ENCODE measurements at regions not wholly inside any gene's neighbourhood (a gene's known extent, or its start where the extent isn't known, plus 50 kb on each side); places are given as distances from the start of the nearest gene placed in this dataset.

DNA sequence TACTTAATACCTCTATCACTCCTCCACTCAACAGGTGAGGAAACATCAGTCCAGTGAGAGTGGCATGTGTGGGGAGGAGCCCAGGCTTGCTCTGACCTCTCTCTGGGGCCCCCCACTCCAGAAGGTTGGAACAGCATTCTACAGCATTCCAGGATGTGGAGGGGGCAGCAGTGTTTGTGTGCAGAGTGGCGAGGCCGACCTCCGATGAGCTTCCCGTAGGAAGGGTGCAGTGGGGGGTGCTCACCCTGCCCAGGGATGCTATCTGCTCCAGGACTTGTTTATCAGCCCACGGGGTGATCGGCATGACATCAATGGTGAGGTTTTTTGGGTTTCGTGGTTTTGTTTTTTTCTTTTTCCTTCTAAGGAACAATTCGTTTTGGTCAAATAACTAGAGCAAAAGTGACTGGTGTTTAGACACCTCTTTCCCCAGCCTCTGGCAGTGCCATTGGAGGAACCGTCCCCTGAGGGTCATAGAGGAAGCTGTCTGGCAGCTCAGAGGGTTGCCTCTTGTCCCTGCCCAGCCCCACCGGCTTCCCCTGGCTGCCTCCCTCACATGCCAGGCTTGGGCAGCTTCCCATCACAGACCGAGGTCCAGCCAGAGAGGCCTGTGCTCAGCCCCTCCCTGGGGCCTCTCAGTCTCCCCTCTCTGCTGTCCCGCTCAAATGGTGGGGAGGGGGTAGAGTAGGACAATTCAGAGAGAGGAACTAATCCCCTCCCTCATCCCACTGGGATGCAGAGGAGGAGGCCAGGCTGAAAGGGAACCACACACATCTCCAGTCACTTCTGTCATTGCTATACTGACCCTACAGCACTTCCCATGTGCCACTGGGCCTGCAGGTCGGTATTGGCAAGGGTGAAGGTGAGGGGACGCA, 96.5 kb downstream of the ZFP36L2 start:
- ChIA-PET CTCF (no interaction called here), POLR2A (ENCODE audit: low non-redundant PET) (no interaction called here)
- no TSS peak for BruUV-seq (replicated peaks)
- Histone ChIP-seq H3K4me3 (ENCODE audit: low read depth, low read length, poor library complexity, severe bottlenecking) (no peak overlapping the region), H3K27me3 (replicated peaks; ENCODE audit: insufficient read depth, low read depth, low read length, poor library complexity) (no peaks in the 10 kb centered on the region), H3K27ac (ENCODE audit: low read depth, low read length, poor library complexity, severe bottlenecking) (no peak overlapping the region), H3K36me3 (ENCODE audit: insufficient read depth, low read length, poor library complexity, severe bottlenecking) (no peaks in the 10 kb centered on the region), H3K4me1 (ENCODE audit: insufficient read depth, low read length, poor library complexity, severe bottlenecking) (no peaks in the 10 kb centered on the region), H3K9me3 (ENCODE audit: low read depth, low read length, poor library complexity, severe bottlenecking) (no peaks in the 10 kb centered on the region)
- intact Hi-C loops (cut with micrococcal nuclease; ENCODE audit: unreplicated experiment): loop anchor here (10.0 kb wide), 1 partner anchor 155 kb away; no protein-coding TSS in a partner anchor
- TF ChIP-seq, protein P1, sequence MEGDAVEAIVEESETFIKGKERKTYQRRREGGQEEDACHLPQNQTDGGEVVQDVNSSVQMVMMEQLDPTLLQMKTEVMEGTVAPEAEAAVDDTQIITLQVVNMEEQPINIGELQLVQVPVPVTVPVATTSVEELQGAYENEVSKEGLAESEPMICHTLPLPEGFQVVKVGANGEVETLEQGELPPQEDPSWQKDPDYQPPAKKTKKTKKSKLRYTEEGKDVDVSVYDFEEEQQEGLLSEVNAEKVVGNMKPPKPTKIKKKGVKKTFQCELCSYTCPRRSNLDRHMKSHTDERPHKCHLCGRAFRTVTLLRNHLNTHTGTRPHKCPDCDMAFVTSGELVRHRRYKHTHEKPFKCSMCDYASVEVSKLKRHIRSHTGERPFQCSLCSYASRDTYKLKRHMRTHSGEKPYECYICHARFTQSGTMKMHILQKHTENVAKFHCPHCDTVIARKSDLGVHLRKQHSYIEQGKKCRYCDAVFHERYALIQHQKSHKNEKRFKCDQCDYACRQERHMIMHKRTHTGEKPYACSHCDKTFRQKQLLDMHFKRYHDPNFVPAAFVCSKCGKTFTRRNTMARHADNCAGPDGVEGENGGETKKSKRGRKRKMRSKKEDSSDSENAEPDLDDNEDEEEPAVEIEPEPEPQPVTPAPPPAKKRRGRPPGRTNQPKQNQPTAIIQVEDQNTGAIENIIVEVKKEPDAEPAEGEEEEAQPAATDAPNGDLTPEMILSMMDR (conservative IDR thresholded peaks at IDR 0.05; ENCODE audit: low read depth, low read length): no peak
- no peak for TF ChIP-seq EZH2 (IDR thresholded peaks at IDR 0.05; ENCODE audit: borderline replicate concordance, low read depth, low read length, poor library complexity, severe bottlenecking)
- no peak for DNase-seq (ENCODE audit: low spot score)

DNA sequence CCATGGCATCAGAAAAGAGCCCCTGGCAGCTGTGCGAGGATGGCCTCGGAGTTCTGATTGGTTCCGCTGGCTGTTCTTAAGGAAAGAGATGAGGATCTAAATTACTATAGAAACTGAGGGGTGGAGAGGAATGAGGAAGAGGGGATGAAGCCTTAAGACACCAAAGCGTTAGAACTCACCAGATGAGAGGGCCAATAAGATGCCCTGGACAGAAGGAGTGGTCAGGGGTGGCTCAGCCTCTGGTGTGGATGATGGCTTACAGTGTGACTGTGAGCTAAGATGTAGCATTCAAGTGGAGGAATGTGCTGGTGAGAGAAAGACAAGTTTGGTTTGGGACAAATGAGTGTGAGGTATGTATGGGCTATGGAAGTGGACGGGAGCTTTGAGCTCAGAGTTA, 97.8 kb downstream of the ZFP36L2 start:
- H3K4me3 ChIP-seq (ENCODE audit: low read depth, low read length, poor library complexity, severe bottlenecking): no peak overlapping the region
- TF ChIP-seq, protein P1 (conservative IDR thresholded peaks at IDR 0.05; ENCODE audit: low read depth, low read length): no peak
- TF ChIP-seq EZH2 (IDR thresholded peaks at IDR 0.05; ENCODE audit: borderline replicate concordance, low read depth, low read length, poor library complexity, severe bottlenecking): no peak
- BruUV-seq (replicated peaks): no TSS peak
- intact Hi-C loops (cut with micrococcal nuclease; ENCODE audit: unreplicated experiment): loop anchor here (10.0 kb wide), 1 partner anchor 154 kb away; no protein-coding TSS in a partner anchor
- H3K36me3 ChIP-seq (ENCODE audit: insufficient read depth, low read length, poor library complexity, severe bottlenecking): no peaks in the 10 kb centered on the region
- H3K27ac ChIP-seq (ENCODE audit: low read depth, low read length, poor library complexity, severe bottlenecking): no peak overlapping the region
- H3K9me3 ChIP-seq (ENCODE audit: low read depth, low read length, poor library complexity, severe bottlenecking): no peaks in the 10 kb centered on the region
- H3K27me3 ChIP-seq (replicated peaks; ENCODE audit: insufficient read depth, low read depth, low read length, poor library complexity): no peaks in the 10 kb centered on the region
- CTCF ChIA-PET: no interaction called here
- no peak for DNase-seq (ENCODE audit: low spot score)
- H3K4me1 ChIP-seq (ENCODE audit: insufficient read depth, low read length, poor library complexity, severe bottlenecking): no peaks in the 10 kb centered on the region
- POLR2A ChIA-PET (ENCODE audit: low non-redundant PET): no interaction called here

DNA sequence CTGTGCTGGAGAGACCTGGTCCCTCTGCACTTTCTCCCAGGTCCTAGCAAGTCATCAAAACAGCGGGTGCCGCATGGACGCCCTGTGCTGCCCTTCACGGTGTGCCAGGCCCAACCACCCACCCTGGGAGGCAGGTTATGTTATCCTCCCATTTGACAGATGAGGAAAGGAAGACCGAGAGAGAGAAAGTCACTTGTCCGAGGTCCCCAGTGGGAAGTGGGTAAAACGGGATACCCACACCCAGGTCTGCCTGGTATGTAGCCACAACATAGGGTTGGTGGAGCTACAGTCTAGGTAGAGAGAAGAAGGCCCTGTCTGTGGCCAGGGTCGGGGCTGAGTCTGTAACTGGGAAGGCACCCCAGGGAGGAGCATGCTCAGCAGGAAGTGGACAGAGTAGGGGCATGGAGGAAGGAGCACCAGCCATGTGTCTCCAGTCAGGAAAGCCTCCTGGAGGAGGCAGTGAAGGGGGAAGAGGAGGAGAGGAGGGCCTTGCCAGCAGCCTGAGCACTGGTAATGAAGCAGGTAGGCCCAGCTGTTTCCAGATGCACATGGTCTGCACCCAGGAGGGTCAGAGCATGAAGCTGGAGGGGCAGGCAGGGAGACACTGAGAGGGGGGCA, 98.4 kb downstream of the ZFP36L2 start:
- no peaks in the 10 kb centered on the region for H3K4me1 ChIP-seq (ENCODE audit: insufficient read depth, low read length, poor library complexity, severe bottlenecking)
- H3K4me3 ChIP-seq (ENCODE audit: low read depth, low read length, poor library complexity, severe bottlenecking): no peak overlapping the region
- CTCF ChIA-PET: no interaction called here
- H3K36me3 ChIP-seq (ENCODE audit: insufficient read depth, low read length, poor library complexity, severe bottlenecking): no peaks in the 10 kb centered on the region
- DNase-seq (ENCODE audit: low spot score): no peak
- no TSS peak for BruUV-seq (replicated peaks)
- intact Hi-C loops (cut with micrococcal nuclease; ENCODE audit: unreplicated experiment): loop anchor here (1.0 to 10.0 kb wide), 3 partner anchors 101 to 356 kb away; no protein-coding TSS in a partner anchor
- H3K9me3 ChIP-seq (ENCODE audit: low read depth, low read length, poor library complexity, severe bottlenecking): no peaks in the 10 kb centered on the region
- POLR2A ChIA-PET (ENCODE audit: low non-redundant PET): no interaction called here
- no peak for TF ChIP-seq EZH2 (IDR thresholded peaks at IDR 0.05; ENCODE audit: borderline replicate concordance, low read depth, low read length, poor library complexity, severe bottlenecking)
- H3K27ac ChIP-seq (ENCODE audit: low read depth, low read length, poor library complexity, severe bottlenecking): no peak overlapping the region
- no peaks in the 10 kb centered on the region for H3K27me3 ChIP-seq (replicated peaks; ENCODE audit: insufficient read depth, low read depth, low read length, poor library complexity)
